GM12864 (cell line): ENCODE measurements at regions not wholly inside any gene's neighbourhood (a gene's known extent, or its start where the extent isn't known, plus 50 kb on each side); places are given as distances from the start of the nearest gene placed in this dataset.

Experiments
- DNase-seq: peaks from one replicate; pipeline ENCODE4 v3.0.0-alpha.2; 2011; ENCODE audit warnings: low read depth
- H3K4me3 ChIP-seq: 2 replicates; pipeline ENCODE4 v1.5.1; 2011; ENCODE audit warnings: mild to moderate bottlenecking, low read depth, low read length, control low read depth
- CTCF ChIP-seq: IDR thresholded peaks from 2 replicates; pipeline ENCODE4 v1.5.1; 2011; ENCODE audit warnings: low read depth, mild to moderate bottlenecking, moderate library complexity, low read length, control low read depth, inconsistent platforms; ENCODE audit errors: missing control alignments

GRCh38 chr3:23685541-23686258 lies 120.1 kb upstream of the UBE2E1 start:
- no peak for DNase-seq
- TF ChIP-seq CTCF = no peak
- H3K4me3 ChIP-seq = no peak overlapping the region

- no peak overlapping the region for H3K4me3 ChIP-seq
- no peak for TF ChIP-seq CTCF
- DNase-seq = no peak
Observed at GRCh38 chr3:23686519-23686918, 119.2 kb upstream of the UBE2E1 start.

- H3K4me3 ChIP-seq = no peak overlapping the region
- TF ChIP-seq CTCF = no peak
- DNase-seq = no peak
Observed at GRCh38 chr3:23691357-23691895, 114.3 kb upstream of the UBE2E1 start.

- no peak for TF ChIP-seq CTCF
- H3K4me3 ChIP-seq = no peak overlapping the region
- DNase-seq = no peak
Observed at GRCh38 chr3:23696842-23697241, 108.9 kb upstream of the UBE2E1 start.

- DNase-seq = no peak
- no peak for TF ChIP-seq CTCF
- no peak overlapping the region for H3K4me3 ChIP-seq
Observed at GRCh38 chr3:23697416-23697815, 108.3 kb upstream of the UBE2E1 start.

GRCh38 chr3:23698652-23699313 lies 107.0 kb upstream of the UBE2E1 start:
- DNase-seq = no peak
- peak; percentile 34 for TF ChIP-seq CTCF
- no peak overlapping the region for H3K4me3 ChIP-seq
